GM13977 (cell line): ENCODE measurements at regions not wholly inside any gene's neighbourhood (a gene's known extent, or its start where the extent isn't known, plus 50 kb on each side); places are given as distances from the start of the nearest gene placed in this dataset.

Source experiments
- DNase-seq: peaks from one replicate; pipeline ENCODE4 v3.0.0; 2012; ENCODE audit warnings: low spot score
- in situ Hi-C: fragments of 300-500 bp; cut with MboI; formaldehyde crosslinking; loops from one replicate; pipeline ENCODE4 v1.12.0; 2022; ENCODE audit warnings: low sequenced_read_pairs, low pct_unique_long_range_greater_than_20kb, mixed read lengths, inconsistent platforms; ENCODE audit not compliant: unreplicated experiment
- TF ChIP-seq, protein P1 (sequence below): IDR thresholded peaks from 2 replicates; pipeline ENCODE4 v1.5.1; 2012; ENCODE audit warnings: mild to moderate bottlenecking, control low read depth; ENCODE audit not compliant: insufficient read depth; ENCODE audit errors: extremely low read depth, missing control alignments

DNA sequence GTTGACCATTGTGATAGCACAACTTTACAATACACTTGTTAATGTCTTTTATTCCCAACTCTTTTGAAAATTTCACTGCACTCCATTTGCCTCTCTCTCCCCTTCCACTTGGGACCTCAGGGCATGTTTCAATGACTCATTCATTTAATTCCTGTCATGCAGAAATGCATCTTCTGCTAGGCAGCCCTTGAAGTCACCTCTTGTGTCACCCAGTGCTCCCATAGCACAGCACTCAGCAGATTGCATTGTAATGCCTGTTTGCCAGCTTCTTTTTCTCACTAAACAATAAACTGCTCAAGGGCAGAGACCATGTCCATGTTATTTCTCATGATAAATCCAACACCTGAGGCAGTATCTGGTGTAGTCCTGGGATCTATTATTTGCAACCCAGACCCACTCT, 85.9 kb upstream of the ACSL3 start:
- TF ChIP-seq, protein P1, sequence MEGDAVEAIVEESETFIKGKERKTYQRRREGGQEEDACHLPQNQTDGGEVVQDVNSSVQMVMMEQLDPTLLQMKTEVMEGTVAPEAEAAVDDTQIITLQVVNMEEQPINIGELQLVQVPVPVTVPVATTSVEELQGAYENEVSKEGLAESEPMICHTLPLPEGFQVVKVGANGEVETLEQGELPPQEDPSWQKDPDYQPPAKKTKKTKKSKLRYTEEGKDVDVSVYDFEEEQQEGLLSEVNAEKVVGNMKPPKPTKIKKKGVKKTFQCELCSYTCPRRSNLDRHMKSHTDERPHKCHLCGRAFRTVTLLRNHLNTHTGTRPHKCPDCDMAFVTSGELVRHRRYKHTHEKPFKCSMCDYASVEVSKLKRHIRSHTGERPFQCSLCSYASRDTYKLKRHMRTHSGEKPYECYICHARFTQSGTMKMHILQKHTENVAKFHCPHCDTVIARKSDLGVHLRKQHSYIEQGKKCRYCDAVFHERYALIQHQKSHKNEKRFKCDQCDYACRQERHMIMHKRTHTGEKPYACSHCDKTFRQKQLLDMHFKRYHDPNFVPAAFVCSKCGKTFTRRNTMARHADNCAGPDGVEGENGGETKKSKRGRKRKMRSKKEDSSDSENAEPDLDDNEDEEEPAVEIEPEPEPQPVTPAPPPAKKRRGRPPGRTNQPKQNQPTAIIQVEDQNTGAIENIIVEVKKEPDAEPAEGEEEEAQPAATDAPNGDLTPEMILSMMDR: no peak
- in situ Hi-C loops: no loop called here
- DNase-seq: no peak

DNA sequence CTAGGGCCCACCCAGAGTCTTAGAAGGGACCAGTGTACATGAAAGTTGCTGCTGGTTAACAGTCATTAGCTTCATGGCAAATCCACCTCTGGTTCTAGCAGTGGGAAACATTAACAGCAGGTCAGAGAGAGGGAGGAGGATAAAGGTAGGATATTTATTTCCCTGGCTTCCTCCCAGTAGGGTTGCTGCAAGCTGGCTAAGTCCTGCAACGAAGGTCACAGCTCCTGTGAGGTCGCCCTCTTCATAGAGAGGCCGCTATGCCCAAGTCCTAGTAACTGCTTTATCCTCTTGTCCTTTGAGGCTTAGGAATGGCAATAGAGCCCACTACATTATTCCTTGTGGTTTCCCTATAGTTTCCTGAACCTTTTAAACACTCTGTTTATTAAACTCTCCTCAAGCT, 84.0 kb upstream of the ACSL3 start:
- in situ Hi-C loops: no loop called here

DNA sequence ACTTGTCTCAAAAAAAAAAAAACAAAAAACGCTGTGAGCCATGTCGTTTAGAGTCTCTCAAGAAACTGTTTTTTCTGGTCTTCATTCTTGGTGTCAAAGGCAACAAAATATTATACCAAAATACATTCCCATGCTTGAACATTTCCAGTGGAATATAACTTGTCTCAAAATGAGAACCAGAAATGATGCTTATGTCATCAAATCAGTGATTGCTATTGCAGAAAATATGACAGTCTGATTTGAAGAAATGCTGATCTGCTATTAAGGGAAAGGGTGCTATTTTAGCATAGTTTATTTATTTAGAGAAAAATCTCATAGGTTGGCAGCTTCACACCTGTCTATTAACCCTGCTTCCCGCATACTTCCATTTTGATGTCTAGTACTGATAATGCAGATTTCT, 82.4 kb upstream of the ACSL3 start:
- no peak for DNase-seq
- in situ Hi-C loops: no loop called here
- TF ChIP-seq, protein P1: no peak

More for the DNA sequence above, 84.0 kb upstream of the ACSL3 start:
- TF ChIP-seq, protein P1: no peak
- DNase-seq: no peak

DNA sequence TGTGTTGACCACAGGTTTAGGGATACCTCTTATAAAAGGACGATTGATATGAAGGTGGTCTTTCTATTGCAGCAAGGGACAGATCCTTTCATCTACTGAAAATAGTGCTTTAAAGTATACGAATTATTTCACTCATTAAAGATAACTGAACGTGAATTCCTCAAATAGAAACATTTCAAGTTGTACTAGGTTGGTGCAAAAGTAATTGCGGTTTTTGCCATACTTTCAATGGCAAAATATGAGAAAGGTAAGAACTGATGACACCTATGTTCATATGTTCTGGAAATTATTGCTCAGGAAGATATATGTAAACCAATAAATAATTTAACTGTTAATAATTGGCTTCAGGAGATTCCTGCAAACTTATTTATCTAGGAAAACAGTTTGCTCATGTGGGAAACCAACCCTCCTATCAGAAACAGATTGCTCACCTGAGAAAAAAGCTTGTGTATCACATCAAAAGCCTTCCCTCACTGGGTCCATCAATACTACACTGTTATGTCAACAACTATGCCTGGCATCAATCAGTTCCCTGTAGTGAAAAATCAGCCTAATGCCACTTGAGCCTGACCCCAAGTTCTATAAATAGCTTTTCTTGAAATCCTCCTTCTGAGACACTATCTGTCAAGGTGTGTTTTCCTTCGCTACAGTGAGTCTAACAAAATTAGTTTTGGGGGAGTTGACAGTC, 81.5 kb upstream of the ACSL3 start:
- no peak for DNase-seq
- in situ Hi-C loops: no loop called here
- TF ChIP-seq, protein P1: no peak

DNA sequence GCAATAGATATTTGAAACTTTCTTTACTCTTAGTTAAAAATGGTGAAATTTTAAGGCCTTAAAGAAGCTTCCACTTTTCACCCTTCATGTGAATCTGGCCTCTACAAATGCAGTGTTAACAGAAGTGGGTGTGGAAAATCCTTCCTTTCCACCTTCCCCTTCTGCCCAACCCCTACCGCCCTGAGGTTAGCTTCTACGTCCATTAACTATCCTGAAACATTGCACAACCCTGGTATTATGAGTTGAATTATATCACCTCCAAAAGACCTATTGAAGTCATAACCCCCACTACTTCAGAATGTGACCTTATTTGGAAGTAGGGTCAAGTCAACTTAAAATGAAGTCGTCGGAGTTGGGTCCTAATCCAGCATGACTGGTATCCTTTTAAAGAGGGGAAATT, 80.8 kb upstream of the ACSL3 start:
- DNase-seq: no peak
- TF ChIP-seq, protein P1: no peak
- in situ Hi-C loops: no loop called here

DNA sequence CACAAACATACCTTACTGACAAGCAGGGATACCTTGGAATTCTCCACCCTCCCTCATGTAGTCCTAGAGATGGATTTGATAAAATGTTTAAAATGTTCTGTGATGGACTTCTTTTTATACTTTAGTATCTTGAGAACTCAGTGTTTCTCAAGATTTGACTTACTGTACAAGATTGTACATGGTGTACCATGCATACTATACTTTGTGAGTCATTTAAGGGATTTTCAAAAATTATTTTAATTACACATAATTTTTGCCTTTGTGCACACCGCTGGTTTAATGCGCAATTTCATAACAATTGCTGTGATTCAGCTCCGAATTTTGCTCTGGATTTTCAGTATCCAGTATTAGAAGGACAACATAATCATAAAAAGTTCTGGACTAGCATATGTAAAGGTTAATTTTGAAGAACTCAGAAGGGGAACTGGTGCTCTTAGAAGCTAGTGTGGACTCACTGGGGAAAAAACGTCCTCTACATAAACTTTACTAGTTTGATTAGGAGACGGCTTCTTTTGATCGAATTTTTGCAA, 78.6 kb upstream of the ACSL3 start:
- TF ChIP-seq, protein P1: no peak
- in situ Hi-C loops: no loop called here
- DNase-seq: no peak
